ENCODE measurements at regions not wholly inside any gene's neighbourhood (a gene's known extent, or its start where the extent isn't known, plus 50 kb on each side); places are given as distances from the start of the nearest gene placed in this dataset.

GRCh38 chr14:62313212-62313611 is 551.0 kb downstream of the SNAPC1 start:
- no peak for TF ChIP-seq CTCF (optimal IDR thresholded peaks at IDR 0.05 in 1 of 3, IDR thresholded peaks at IDR 0.05 in 1 of 3, conservative IDR thresholded peaks at IDR 0.05 in 1 of 3; ENCODE audit: extremely low read depth in 1 of 3, insufficient read depth in 2 of 3, low read length in 3 of 3)
- TF ChIP-seq EZH2 (IDR thresholded peaks at IDR 0.05; ENCODE audit: low read length) = no peak

Data from keratinocyte (primary cell).